B cell (primary cell): ENCODE measurements at regions not wholly inside any gene's neighbourhood (a gene's known extent, or its start where the extent isn't known, plus 50 kb on each side); places are given as distances from the start of the nearest gene placed in this dataset.

Source experiments
- ATAC-seq: fragments of 200-7000 bp; cut with Tn5 transposase; one replicate; pipeline ENCODE4 v1.10.0; 2021; ENCODE audit warnings: low read depth, mild to moderate bottlenecking, moderate number of reproducible peaks, moderate library complexity
- CTCF ChIA-PET: fragments of 350-600 bp; sonication (Branson Sonifier 250); formaldehyde crosslinking; loops from one replicate; lab custom pipeline; 2021; ENCODE audit warnings: antibody characterized with exemption, inconsistent platforms; lab: Charles Lee
- POLR2A ChIA-PET: fragments of 350-600 bp; sonication (Branson Sonifier 250); formaldehyde crosslinking; loops from one replicate; lab custom pipeline; 2021; ENCODE audit warnings: antibody characterized with exemption; lab: Charles Lee
- DNase-seq: peaks from one replicate; pipeline ENCODE4 v3.0.0; 2013
- H2AFZ ChIP-seq: 2 replicates; pipeline ENCODE4 v1.6.1; 2012; ENCODE audit warnings: mild to moderate bottlenecking, low read depth, low read length; ENCODE audit not compliant: insufficient read depth, poor library complexity, severe bottlenecking
- H3K27ac ChIP-seq, 2 donors: 1 replicate in 1 of 2; 2 replicates in 1 of 2; pipeline ENCODE4 v1.5.1; 2012 to 2013; ENCODE audit warnings: low read length in 2 of 2, mild to moderate bottlenecking in 2 of 2, moderate library complexity in 1 of 2
- H3K27me3 ChIP-seq, 4 experiments: fragments of 200-600 bp in 1 of 4; sonication (generic) in 1 of 4; replicated peaks in 1 of 4; 1 replicate in 2 of 4; 2 replicates in 2 of 4; pipeline versions ENCODE4 v1.6.1 to v1.7.0; 2013 to 2016; ENCODE audit warnings: low read length in 3 of 4, mild to moderate bottlenecking in 2 of 4, mixed read lengths in 1 of 4, moderate library complexity in 1 of 4; ENCODE audit not compliant: insufficient read depth in 4 of 4, control insufficient read depth in 3 of 4; ENCODE audit errors: control extremely low read depth in 1 of 4
- H3K36me3 ChIP-seq, 2 experiments: replicated peaks in 1 of 2; 1 replicate in 1 of 2; 2 replicates in 1 of 2; pipeline versions ENCODE4 v1.6.1 to v1.7.1; 2013; ENCODE audit warnings: low read length in 1 of 2; ENCODE audit not compliant: insufficient read depth in 2 of 2, control insufficient read depth in 1 of 2; ENCODE audit errors: control extremely low read depth in 1 of 2, extremely low read depth in 1 of 2
- H3K4me1 ChIP-seq, 2 donors: fragments of 200-600 bp in 1 of 2; sonication (generic) in 1 of 2; 1 replicate in 1 of 2; 2 replicates in 1 of 2; pipeline versions ENCODE4 v1.5.1 to v1.6.1; 2013 to 2017; ENCODE audit warnings: low read length in 2 of 2; ENCODE audit not compliant: control insufficient read depth in 2 of 2, insufficient read depth in 2 of 2
- H3K4me2 ChIP-seq: replicated peaks from 2 replicates; pipeline ENCODE3; 2012; ENCODE audit warnings: mild to moderate bottlenecking, low read depth, low read length; ENCODE audit not compliant: poor library complexity, severe bottlenecking
- H3K4me3 ChIP-seq, 5 experiments: fragments of 200-600 bp in 1 of 5; sonication (generic) in 1 of 5; 1 replicate in 3 of 5; 2 replicates in 2 of 5; pipeline versions ENCODE4 v1.5.1 to v1.7.0; 2011 to 2016; ENCODE audit warnings: low read length in 4 of 5, mild to moderate bottlenecking in 4 of 5, low read depth in 2 of 5, control low read depth in 1 of 5, moderate library complexity in 1 of 5; ENCODE audit not compliant: insufficient read depth in 1 of 5; ENCODE audit errors: control extremely low read depth in 1 of 5, extremely low read depth in 1 of 5
- H3K79me2 ChIP-seq: fragments of 200-600 bp; sonication (generic); one replicate; pipeline ENCODE4 v1.6.0; 2016; ENCODE audit warnings: low read length; ENCODE audit not compliant: control insufficient read depth, insufficient read depth
- H3K9ac ChIP-seq: fragments of 200-600 bp; sonication (generic); 2 replicates; pipeline ENCODE4 v1.6.1; 2017; ENCODE audit warnings: mild to moderate bottlenecking, low read length, moderate library complexity
- H3K9me3 ChIP-seq, 3 donors: one replicate each; pipeline versions ENCODE4 v1.6.1 to v1.7.1; 2013; ENCODE audit warnings: low read length in 2 of 3; ENCODE audit not compliant: control insufficient read depth in 2 of 3, insufficient read depth in 1 of 3; ENCODE audit errors: control extremely low read depth in 1 of 3
- H4K20me1 ChIP-seq: 2 replicates; pipeline ENCODE4 v1.6.0; 2012; ENCODE audit warnings: mild to moderate bottlenecking, low read length; ENCODE audit not compliant: insufficient read depth, control insufficient read depth, poor library complexity, severe bottlenecking
- H3K27ac Mint-ChIP-seq: one replicate; pipeline ENCODE4 v1.8.0; 2021; ENCODE audit warnings: mixed read lengths
- H3K27me3 Mint-ChIP-seq: one replicate; pipeline ENCODE4 v1.8.0; 2021; ENCODE audit warnings: mixed read lengths
- H3K4me1 Mint-ChIP-seq: one replicate; pipeline ENCODE4 v1.8.0; 2021; ENCODE audit warnings: mixed read lengths
- H3K4me3 Mint-ChIP-seq: one replicate; pipeline ENCODE4 v1.8.0; 2021; ENCODE audit warnings: mixed read lengths
- H3K9me3 Mint-ChIP-seq: one replicate; pipeline ENCODE4 v1.8.0; 2022; ENCODE audit warnings: mixed read lengths; ENCODE audit not compliant: insufficient read depth
- CTCF ChIP-seq: fragments of 200-600 bp; IDR thresholded peaks from one replicate; pipeline ENCODE4 v1.8.0; 2022; ENCODE audit warnings: antibody characterized with exemption, mild to moderate bottlenecking
- EZH2 ChIP-seq: IDR thresholded peaks from 2 replicates; pipeline ENCODE4 v1.6.1; 2012; ENCODE audit warnings: borderline replicate concordance, low read depth, mild to moderate bottlenecking, moderate library complexity, low read length; ENCODE audit not compliant: insufficient read depth, poor library complexity, severe bottlenecking
- WGBS: methylation state at CpG from one replicate; pipeline ENCODE4 v1.1.5; 2013; ENCODE audit warnings: missing lambda C conversion rate; ENCODE audit not compliant: insufficient coverage; 5-methylcytosine and 5-hydroxymethylcytosine counted together
- intact Hi-C: fragments of 100-400 bp; cut with micrococcal nuclease; formaldehyde crosslinking; loops from one replicate; pipeline ENCODE4 v1.10.0; 2022

- Histone ChIP-seq H3K9me3 (no peaks in the 10 kb centered on the region), H4K20me1 (no peaks in the 10 kb centered on the region), H3K36me3 (no peaks in the 10 kb centered on the region), H3K4me1 (peaks cover 4 to 7% of the 10 kb centered on the region in 2 donors), H3K27ac (no peak overlapping the region), H3K4me2 (no peak overlapping the region), H3K27me3 (no peaks in the 10 kb centered on the region), H3K4me3 (no peak overlapping the region), H2AFZ (peak overlapping the region; percentile 25), H3K9ac (no peak overlapping the region), H3K79me2 (no peaks in the 10 kb centered on the region)
- H3K4me1 Mint-ChIP-seq: peaks cover 3% of the 10 kb centered on the region
- H3K4me3 Mint-ChIP-seq: no peak overlapping the region
- H3K9me3 Mint-ChIP-seq: peaks cover 3% of the 10 kb centered on the region
- POLR2A ChIA-PET: no interaction called here
- no peak overlapping the region for H3K27ac Mint-ChIP-seq
- H3K27me3 Mint-ChIP-seq: peaks cover 24% of the 10 kb centered on the region
- TF ChIP-seq CTCF: no peak
- TF ChIP-seq EZH2: no peak
- DNase-seq: no peak
- intact Hi-C loops: no loop called here
- no CpG with 5 or more reads among the region's 3 CpGs for WGBS
- ATAC-seq: no peak
- CTCF ChIA-PET: no interaction called here
These were observed 501.5 kb downstream of the DMAC1 start for GRCh38 chr9:7298123-7298522.

GRCh38 chr9:7297521-7297920, 502.1 kb downstream of the DMAC1 start:
- Histone ChIP-seq H2AFZ (no peak overlapping the region), H3K27me3 (no peaks in the 10 kb centered on the region), H3K4me1 (peaks cover 4 to 7% of the 10 kb centered on the region in 2 donors), H3K27ac (no peak overlapping the region), H3K79me2 (no peaks in the 10 kb centered on the region), H3K4me3 (no peak overlapping the region), H3K36me3 (no peaks in the 10 kb centered on the region), H3K9ac (no peak overlapping the region), H3K9me3 (no peaks in the 10 kb centered on the region), H3K4me2 (no peak overlapping the region), H4K20me1 (no peaks in the 10 kb centered on the region)
- intact Hi-C loops: no loop called here
- no CpG with 5 or more reads among the region's 1 CpG for WGBS
- ATAC-seq (no peak), DNase-seq (no peak)
- Mint-ChIP-seq H3K27ac (no peak overlapping the region), H3K4me3 (no peak overlapping the region), H3K4me1 (peaks cover 3% of the 10 kb centered on the region), H3K9me3 (peaks cover 3% of the 10 kb centered on the region), H3K27me3 (peaks cover 22% of the 10 kb centered on the region)
- POLR2A ChIA-PET: no interaction called here
- TF ChIP-seq CTCF: no peak
- CTCF ChIA-PET: no interaction called here
